NCI-H2171 (cell line): ENCODE measurements at regions not wholly inside any gene's neighbourhood (a gene's known extent, or its start where the extent isn't known, plus 50 kb on each side); places are given as distances from the start of the nearest gene placed in this dataset.

Source experiments
- DNase-seq: peaks from one replicate; lab custom pipeline; 2025; lab: John Stamatoyannopoulos, UW

- no peak for DNase-seq
Measured at GRCh38 chr17:5786510-5786875, 202.2 kb upstream of the NLRP1 start.

GRCh38 chr17:5788266-5788900, 204.1 kb upstream of the NLRP1 start:
- DNase-seq, result no peak

- no peak for DNase-seq
Measured at GRCh38 chr17:5789528-5789927, 205.2 kb upstream of the NLRP1 start.

- no peak for DNase-seq
Measured at GRCh38 chr17:5793157-5793556, 208.8 kb upstream of the NLRP1 start.

- no peak for DNase-seq
Measured at GRCh38 chr17:5793899-5794298, 209.6 kb upstream of the NLRP1 start.

GRCh38 chr17:5794385-5794784, 210.1 kb upstream of the NLRP1 start:
- no peak for DNase-seq

GRCh38 chr17:5794881-5795506, 210.7 kb upstream of the NLRP1 start:
- no peak for DNase-seq

- DNase-seq, result no peak
Measured at GRCh38 chr17:5797447-5798050, 213.2 kb upstream of the NLRP1 start.

- no peak for DNase-seq
Measured at GRCh38 chr17:5798094-5798493, 213.8 kb upstream of the NLRP1 start.

- no peak for DNase-seq
Measured at GRCh38 chr17:5800131-5800530, 215.8 kb upstream of the NLRP1 start.

- DNase-seq, result no peak
Measured at GRCh38 chr17:5800646-5801045, 216.3 kb upstream of the NLRP1 start.

GRCh38 chr17:5804251-5804650, 219.9 kb upstream of the NLRP1 start:
- DNase-seq, result no peak

GRCh38 chr17:5809056-5809455, 224.7 kb upstream of the NLRP1 start:
- DNase-seq, result no peak

- no peak for DNase-seq
Measured at GRCh38 chr17:5809580-5810188, 225.4 kb upstream of the NLRP1 start.

- no peak for DNase-seq
Measured at GRCh38 chr17:5812590-5812989, 228.3 kb upstream of the NLRP1 start.

- no peak for DNase-seq
Measured at GRCh38 chr17:5813357-5813756, 229.0 kb upstream of the NLRP1 start.

GRCh38 chr17:5815396-5815795, 231.1 kb upstream of the NLRP1 start:
- DNase-seq, result no peak

GRCh38 chr17:5816491-5817070, 232.3 kb upstream of the NLRP1 start:
- DNase-seq, result peak; percentile 76

GRCh38 chr17:5817475-5818395, 233.4 kb upstream of the NLRP1 start:
- no peak for DNase-seq

GRCh38 chr17:5819396-5819795, 235.1 kb upstream of the NLRP1 start:
- no peak for DNase-seq

GRCh38 chr17:5819921-5820685, 235.8 kb upstream of the NLRP1 start:
- DNase-seq, result no peak
